Sigmoid colon (tissue), 4 donors: ENCODE measurements at regions not wholly inside any gene's neighbourhood (a gene's known extent, or its start where the extent isn't known, plus 50 kb on each side); places are given as distances from the start of the nearest gene placed in this dataset.

ENCODE experiments used
- CTCF ChIP-seq, 4 experiments: fragments of 450-650 bp in 3 of 4; fragments of 200-600 bp in 1 of 4; IDR thresholded peaks; one replicate each; pipeline ENCODE4 v1.5.1; 2016 to 2019; ENCODE audit warnings: antibody characterized with exemption in 4 of 4, mild to moderate bottlenecking in 3 of 4, moderate library complexity in 2 of 4
- EP300 ChIP-seq, 4 donors: sonication (generic); formaldehyde crosslinking; IDR thresholded peaks; one replicate each; pipeline ENCODE4 v1.6.1; 2017; ENCODE audit warnings: antibody characterized with exemption in 4 of 4
- POLR2A ChIP-seq, 2 donors: fragments of 450-650 bp; IDR thresholded peaks; one replicate each; pipeline ENCODE4 v1.6.1; 2016; ENCODE audit warnings: antibody characterized with exemption in 2 of 2, mild to moderate bottlenecking in 2 of 2, moderate library complexity in 2 of 2

- TF ChIP-seq CTCF (IDR thresholded peaks at IDR 0.05) (no peak), EP300 (IDR thresholded peaks at IDR 0.05) (no peak), POLR2A (IDR thresholded peaks at IDR 0.05) (no peak)
These were observed 77.3 kb downstream of the EMX2 start for GRCh38 chr10:117619707-117620405.
